Central memory CD8-positive, alpha-beta T cell (primary cell): ENCODE measurements at regions not wholly inside any gene's neighbourhood (a gene's known extent, or its start where the extent isn't known, plus 50 kb on each side); places are given as distances from the start of the nearest gene placed in this dataset.
"Not testable (repeated sequence)": the region's sequence is repeated elsewhere in the genome, so short reads cannot be mapped to it uniquely, and the experiment has no call there.

Source experiments
- ATAC-seq: fragments of 150-1000 bp; cut with Tn5 transposase; replicated peaks from 2 replicates; pipeline ENCODE4 v1.10.0; 2022; ENCODE audit warnings: mild to moderate bottlenecking, moderate FRiP score, moderate number of reproducible peaks; ENCODE audit not compliant: poor library complexity, severe bottlenecking; ENCODE audit errors: extremely low read depth
- DNase-seq, 2 donors: peaks; one replicate each; pipeline ENCODE4 v3.0.0; 2021; ENCODE audit warnings: low spot score in 2 of 2
- H3K27ac Mint-ChIP-seq: one replicate; pipeline ENCODE4 v1.8.0; 2022; ENCODE audit warnings: low read depth, mild to moderate bottlenecking, moderate library complexity, mixed read lengths
- H3K27me3 Mint-ChIP-seq: one replicate; pipeline ENCODE4 v1.8.0; 2022; ENCODE audit warnings: mixed read lengths
- H3K36me3 Mint-ChIP-seq: one replicate; pipeline ENCODE4 v1.8.0; 2022; ENCODE audit warnings: mild to moderate bottlenecking, moderate library complexity, mixed read lengths; ENCODE audit not compliant: insufficient read depth
- H3K4me1 Mint-ChIP-seq: one replicate; pipeline ENCODE4 v1.8.0; 2022; ENCODE audit warnings: mixed read lengths
- H3K4me3 Mint-ChIP-seq: one replicate; pipeline ENCODE4 v1.8.0; 2022; ENCODE audit warnings: mild to moderate bottlenecking, moderate library complexity, mixed read lengths
- H3K9me3 Mint-ChIP-seq: one replicate; pipeline ENCODE4 v1.8.0; 2022; ENCODE audit warnings: mixed read lengths

DNA sequence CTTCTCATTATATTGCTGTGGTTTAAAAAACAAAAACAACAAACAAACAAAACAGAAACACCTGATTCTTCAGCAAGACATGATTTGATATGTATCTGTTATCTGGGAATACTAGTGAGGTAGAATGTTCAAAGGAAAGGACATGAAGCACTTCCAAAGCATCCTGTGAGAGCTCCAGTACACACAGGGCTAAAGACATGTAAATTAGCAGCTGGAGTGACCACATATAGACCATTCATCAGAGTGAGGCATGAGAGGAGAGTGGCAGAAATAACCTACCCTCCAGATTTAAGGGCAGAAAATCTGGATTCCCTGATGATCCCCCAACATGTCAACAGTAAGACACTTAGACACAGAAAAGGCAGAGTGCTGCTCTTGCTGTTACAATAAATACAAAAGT lies 260.5 kb upstream of the CHRM3 start:
- Mint-ChIP-seq H3K4me3 (no peak overlapping the region), H3K36me3 (no peaks in the 10 kb centered on the region), H3K9me3 (peaks cover 22% of the 10 kb centered on the region), H3K27ac (no peak overlapping the region), H3K27me3 (no peaks in the 10 kb centered on the region), H3K4me1 (no peaks in the 10 kb centered on the region)
- DNase-seq (no peak), ATAC-seq (no peak)

DNA sequence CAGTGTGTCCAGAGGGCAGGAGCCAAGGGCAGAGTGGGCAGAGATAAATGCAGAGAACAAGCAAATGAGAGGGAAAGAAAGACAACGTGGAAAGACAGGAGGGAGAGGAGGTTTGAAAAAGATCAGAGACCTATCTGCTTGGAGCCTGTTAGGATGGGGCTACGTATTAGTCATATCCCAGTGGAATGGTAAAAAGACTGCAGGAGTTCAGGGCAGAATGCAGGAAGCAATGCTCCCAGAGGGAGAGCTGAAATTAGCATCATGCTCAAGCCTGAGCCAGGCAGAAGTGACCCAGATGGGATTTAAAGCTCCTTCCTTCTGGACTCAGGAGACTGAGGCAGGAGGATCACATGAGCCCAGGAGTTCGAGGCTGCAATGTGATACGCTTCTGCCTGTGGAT lies 261.3 kb upstream of the CHRM3 start:
- ATAC-seq: no peak
- Mint-ChIP-seq H3K4me1 (no peaks in the 10 kb centered on the region), H3K27ac (no peak overlapping the region), H3K27me3 (no peaks in the 10 kb centered on the region), H3K36me3 (no peaks in the 10 kb centered on the region), H3K4me3 (no peak overlapping the region), H3K9me3 (peaks cover 15% of the 10 kb centered on the region)
- no peak for DNase-seq

DNA sequence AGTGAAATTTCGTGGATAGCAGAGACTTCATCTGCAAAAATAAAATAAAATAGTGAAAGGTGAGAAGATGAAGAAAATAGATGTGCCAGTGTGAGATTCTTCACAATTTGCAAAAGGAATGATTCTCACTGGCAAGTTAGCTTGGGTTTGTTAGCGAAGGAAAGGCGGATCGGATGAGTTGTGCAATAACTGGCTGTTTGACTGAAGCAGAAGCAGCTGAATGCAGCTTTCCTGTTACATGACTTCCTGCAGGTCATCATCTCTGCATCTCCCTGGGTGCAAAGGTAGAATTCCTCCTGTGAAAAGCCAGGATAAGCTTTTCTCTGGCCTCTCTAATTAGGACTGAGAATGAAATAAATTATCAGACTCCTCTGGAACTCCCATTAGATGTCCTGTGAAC lies 263.1 kb upstream of the CHRM3 start:
- Mint-ChIP-seq H3K36me3 (no peaks in the 10 kb centered on the region), H3K4me1 (no peaks in the 10 kb centered on the region), H3K4me3 (no peak overlapping the region), H3K27me3 (no peaks in the 10 kb centered on the region), H3K27ac (no peak overlapping the region), H3K9me3 (peaks cover 25% of the 10 kb centered on the region)
- ATAC-seq: no peak
- no peak for DNase-seq

DNA sequence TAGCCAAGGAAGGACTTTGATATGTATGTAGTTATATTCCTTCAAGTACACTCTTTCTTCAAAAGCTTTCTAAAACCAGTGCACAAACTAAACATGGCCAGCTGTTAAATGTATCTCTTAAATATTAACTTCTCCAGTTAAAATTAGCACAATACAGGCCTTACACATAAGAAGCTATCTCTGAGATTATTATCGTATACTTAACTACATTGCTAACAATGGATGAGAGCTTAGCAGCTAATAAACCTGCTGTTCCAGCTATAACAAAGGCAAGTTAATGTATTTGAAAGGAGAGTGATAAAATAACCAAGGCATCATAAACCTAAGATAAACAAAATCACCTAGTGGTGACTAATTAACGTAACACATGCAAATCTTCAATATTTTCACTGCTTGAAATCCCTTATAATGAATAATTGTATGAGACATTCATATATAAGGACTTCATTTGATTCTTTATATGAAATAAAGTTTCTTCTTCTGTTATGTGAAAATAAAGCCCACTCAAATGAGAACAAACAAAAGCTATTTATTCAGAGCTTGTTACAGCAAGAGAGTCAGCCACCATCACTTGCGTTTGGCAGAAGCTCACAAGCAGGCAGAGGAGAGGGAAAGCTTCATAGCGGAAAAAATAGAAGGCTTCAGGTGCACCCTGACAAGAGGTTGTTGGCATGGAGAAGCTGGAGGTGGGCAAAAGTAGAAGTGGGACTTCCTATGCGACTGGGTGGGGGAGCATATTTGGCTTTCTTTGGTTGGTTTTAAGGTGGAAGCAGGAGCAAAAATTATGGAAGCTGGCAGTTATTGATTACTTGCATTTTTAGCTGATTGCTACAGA lies 274.1 kb upstream of the CHRM3 start:
- DNase-seq (no peak), ATAC-seq (no peak)
- Mint-ChIP-seq H3K4me1 (no peaks in the 10 kb centered on the region), H3K36me3 (peaks cover 3% of the 10 kb centered on the region), H3K27me3 (no peaks in the 10 kb centered on the region), H3K4me3 (no peak overlapping the region), H3K9me3 (peaks cover 12% of the 10 kb centered on the region), H3K27ac (no peak overlapping the region)

DNA sequence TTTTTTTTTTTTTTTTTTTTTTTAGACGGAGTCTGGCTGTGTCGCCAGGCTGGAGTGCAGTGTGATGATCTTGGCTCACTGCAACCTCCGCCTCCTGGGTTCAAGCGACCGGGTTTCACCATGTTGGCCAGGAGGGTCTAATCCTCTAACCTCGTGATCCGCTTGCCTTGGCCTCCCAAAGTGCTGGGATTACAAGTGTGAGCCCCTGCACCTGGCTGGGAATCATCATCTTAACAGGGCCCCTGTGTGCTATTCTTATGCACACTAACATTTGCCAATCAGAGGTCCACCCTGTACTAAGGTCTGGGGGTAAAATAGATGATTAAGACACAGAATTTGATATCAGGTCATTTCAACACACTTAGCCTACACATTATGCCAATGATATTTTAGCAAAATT lies 278.7 kb upstream of the CHRM3 start:
- H3K27me3 Mint-ChIP-seq: no peaks in the 10 kb centered on the region
- peaks cover 3% of the 10 kb centered on the region for H3K36me3 Mint-ChIP-seq
- peaks cover 52% of the 10 kb centered on the region for H3K9me3 Mint-ChIP-seq
- no peak overlapping the region for H3K4me3 Mint-ChIP-seq
- ATAC-seq (no peak), DNase-seq (no peak)
- no peak overlapping the region for H3K27ac Mint-ChIP-seq
- no peaks in the 10 kb centered on the region for H3K4me1 Mint-ChIP-seq

DNA sequence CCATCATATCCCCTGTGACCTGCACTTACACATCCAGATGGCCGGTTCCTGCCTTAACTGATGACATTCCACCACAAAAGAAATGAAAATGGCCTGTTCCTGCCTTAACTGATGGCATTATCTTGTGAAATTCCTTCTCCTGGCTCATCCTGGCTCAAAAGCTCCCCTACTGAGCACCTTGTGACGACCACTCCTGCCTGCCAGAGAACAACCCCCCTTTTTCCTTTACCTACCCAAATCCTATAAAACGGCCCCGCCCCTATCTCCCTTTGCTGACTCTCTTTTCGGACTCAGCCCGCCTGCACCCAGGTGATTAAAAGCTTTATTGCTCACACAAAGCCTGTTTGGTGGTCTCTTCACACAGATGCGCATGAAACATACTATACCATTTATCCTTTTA lies 279.7 kb upstream of the CHRM3 start:
- not testable (repeated sequence) for DNase-seq, ATAC-seq, H3K4me3 Mint-ChIP-seq, H3K27me3 Mint-ChIP-seq, H3K27ac Mint-ChIP-seq, H3K36me3 Mint-ChIP-seq, H3K4me1 Mint-ChIP-seq
- H3K9me3 Mint-ChIP-seq: peaks cover 62% of the 10 kb centered on the region

DNA sequence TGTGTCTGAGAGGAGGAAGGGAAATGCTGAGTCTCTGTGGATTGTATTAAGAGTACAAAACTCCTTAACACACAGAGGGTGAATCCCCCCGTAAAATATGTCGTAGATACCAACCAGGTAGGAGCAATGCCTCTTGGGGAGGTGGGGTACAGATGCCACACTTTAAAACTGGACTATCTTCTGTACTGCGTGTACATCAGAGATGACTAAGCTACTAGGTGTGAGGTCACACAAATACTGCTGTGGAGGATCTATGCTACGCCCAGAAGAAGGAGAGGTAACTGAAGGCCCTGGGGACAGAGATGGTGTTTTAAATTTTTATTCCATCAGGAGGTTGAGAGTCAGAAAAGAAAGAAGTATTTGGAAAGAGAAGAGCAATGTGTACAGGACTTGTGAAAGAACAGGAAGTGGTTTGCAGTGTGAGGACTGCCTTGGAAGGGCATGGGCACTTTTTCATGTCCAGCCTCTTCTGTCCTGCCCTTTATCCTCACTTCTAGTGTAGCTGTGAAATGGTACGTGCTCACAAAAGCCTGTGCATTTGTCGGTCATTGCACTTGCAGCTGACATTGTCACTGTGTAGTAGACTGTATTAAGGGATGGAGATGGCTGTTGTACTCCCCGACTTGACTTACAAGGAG lies 287.8 kb upstream of the CHRM3 start:
- Mint-ChIP-seq H3K27ac (no peak overlapping the region), H3K9me3 (peaks cover 44% of the 10 kb centered on the region), H3K4me3 (no peak overlapping the region), H3K4me1 (no peaks in the 10 kb centered on the region), H3K36me3 (peaks cover 2% of the 10 kb centered on the region), H3K27me3 (no peaks in the 10 kb centered on the region)
- ATAC-seq: no peak
- no peak for DNase-seq

DNA sequence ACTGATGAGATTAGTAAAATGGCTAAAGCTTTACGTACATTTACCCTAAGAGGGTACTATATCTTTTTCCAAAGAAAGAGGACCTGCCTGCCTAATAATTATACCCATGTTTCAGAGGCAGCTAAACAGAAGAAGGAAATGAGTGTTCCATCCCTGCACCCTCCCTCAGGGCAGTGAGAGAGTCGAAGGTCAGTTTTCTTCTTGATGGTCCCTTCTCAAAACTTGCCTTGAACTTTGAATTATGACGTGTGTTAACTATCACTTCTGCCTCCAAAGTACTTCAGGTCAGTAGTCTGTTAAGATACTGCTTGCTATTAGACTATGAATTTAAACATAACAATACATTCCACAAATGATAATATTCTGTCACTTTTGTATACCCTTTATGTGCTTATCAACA lies 294.8 kb upstream of the CHRM3 start:
- Mint-ChIP-seq H3K4me1 (no peaks in the 10 kb centered on the region), H3K4me3 (no peak overlapping the region), H3K9me3 (peaks cover 19% of the 10 kb centered on the region), H3K27me3 (no peaks in the 10 kb centered on the region), H3K27ac (no peak overlapping the region), H3K36me3 (peaks cover 2% of the 10 kb centered on the region)
- ATAC-seq: no peak
- no peak for DNase-seq

DNA sequence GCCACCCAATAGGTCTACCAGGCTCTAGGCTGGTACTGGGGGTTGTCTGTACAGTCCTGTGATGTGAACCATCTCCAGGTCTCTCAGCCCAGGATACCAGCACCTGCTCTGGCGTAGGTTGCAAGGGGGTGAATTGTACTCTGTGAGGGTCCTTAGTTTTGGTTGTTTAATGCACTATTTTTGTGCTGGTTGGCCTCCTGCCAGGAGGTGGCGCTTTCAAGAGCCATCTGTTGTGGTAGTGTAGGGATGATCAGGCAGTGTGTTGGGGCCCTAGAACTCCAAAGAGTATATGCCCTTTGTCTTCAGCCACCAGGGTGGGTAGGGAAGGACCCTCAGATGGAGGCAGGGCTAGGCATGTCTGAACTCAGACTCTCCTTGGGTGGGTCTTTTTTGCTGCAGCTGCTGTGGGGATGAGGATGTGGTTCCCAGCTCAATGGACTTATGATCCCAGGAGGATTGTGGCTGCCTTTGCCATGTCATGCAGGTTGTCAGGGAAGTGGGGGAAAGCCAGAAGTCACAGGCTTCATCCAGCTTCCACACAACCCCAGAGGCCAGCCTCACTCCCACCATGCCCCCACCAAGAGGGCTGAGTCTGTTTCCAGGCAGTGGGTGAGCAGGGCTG lies 301.8 kb upstream of the CHRM3 start:
- H3K4me3 Mint-ChIP-seq: no peak overlapping the region
- no peaks in the 10 kb centered on the region for H3K4me1 Mint-ChIP-seq
- no peak for DNase-seq

DNA sequence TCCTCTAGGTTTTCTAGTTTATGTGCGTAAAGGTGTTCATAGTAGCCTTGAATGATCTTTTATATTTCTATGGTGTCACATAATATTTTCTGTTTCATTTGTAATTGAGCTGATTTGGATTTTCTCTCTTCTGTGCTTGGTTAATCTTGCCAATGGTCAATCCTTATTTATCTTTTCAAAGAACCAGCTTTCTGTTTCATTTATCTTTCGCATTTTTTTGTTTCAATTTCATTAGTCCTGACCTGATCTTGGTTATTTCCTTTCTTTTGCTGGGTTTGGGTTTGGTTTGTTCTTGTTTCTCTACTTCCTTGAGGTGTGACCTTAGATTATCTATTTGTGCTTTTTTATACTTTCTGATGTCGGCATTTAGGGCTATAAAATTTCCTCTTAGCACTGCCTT lies 304.4 kb upstream of the CHRM3 start:
- not testable (repeated sequence) for H3K4me3 Mint-ChIP-seq, DNase-seq, H3K27me3 Mint-ChIP-seq, H3K4me1 Mint-ChIP-seq, ATAC-seq, H3K36me3 Mint-ChIP-seq, H3K27ac Mint-ChIP-seq
- peaks cover 25% of the 10 kb centered on the region for H3K9me3 Mint-ChIP-seq

More for the DNA sequence above, 301.8 kb upstream of the CHRM3 start:
- no peaks in the 10 kb centered on the region for H3K36me3 Mint-ChIP-seq
- ATAC-seq: no peak
- H3K9me3 Mint-ChIP-seq: peaks cover 20% of the 10 kb centered on the region
- H3K27me3 Mint-ChIP-seq: no peaks in the 10 kb centered on the region
- H3K27ac Mint-ChIP-seq: no peak overlapping the region

DNA sequence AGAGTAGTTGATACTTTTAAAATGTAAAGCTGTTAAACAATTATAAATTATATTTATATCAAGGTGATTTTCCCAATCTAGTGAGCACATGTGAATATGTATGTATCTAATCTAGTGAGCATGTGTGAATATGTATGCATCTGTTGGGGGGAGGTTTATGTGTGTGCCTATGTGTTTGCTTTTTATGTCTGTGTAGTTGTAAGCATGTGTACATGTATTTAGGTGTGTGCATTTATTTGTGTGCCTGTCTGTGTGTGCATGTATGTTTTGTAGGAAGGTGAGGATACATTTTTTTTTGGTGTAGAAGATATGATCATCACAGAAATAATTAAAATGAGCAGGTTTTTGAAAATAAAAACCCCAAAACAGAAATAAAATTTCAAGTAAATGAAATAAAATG lies 318.9 kb upstream of the CHRM3 start:
- no peak overlapping the region for H3K4me3 Mint-ChIP-seq
- H3K27ac Mint-ChIP-seq: no peak overlapping the region
- no peaks in the 10 kb centered on the region for H3K27me3 Mint-ChIP-seq
- DNase-seq: no peak
- H3K36me3 Mint-ChIP-seq: no peaks in the 10 kb centered on the region
- no peak for ATAC-seq
- H3K4me1 Mint-ChIP-seq: no peaks in the 10 kb centered on the region
- peaks cover 6% of the 10 kb centered on the region for H3K9me3 Mint-ChIP-seq

DNA sequence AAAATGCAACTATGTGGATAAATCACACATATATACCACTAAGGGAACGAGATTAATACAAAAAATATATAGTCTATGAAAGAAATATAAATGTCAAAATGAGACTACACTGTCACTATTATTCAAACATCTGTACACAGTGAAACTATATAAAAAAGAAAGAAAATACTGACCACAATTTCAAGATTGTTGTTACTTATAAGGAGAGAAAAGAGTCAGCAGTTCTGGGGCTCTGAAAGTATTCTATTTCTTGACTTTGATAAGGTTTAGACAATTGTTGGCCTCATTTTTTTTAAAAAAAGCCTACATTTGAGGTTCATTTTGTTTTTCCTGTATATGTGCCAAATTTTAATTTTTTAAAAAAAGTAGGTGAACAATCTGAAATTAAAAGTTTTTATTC lies 319.3 kb upstream of the CHRM3 start:
- DNase-seq (no peak), ATAC-seq (no peak)
- H3K4me3 Mint-ChIP-seq: no peak overlapping the region
- no peak overlapping the region for H3K27ac Mint-ChIP-seq
- no peaks in the 10 kb centered on the region for H3K4me1 Mint-ChIP-seq
- peaks cover 6% of the 10 kb centered on the region for H3K9me3 Mint-ChIP-seq
- no peaks in the 10 kb centered on the region for H3K36me3 Mint-ChIP-seq
- no peaks in the 10 kb centered on the region for H3K27me3 Mint-ChIP-seq

DNA sequence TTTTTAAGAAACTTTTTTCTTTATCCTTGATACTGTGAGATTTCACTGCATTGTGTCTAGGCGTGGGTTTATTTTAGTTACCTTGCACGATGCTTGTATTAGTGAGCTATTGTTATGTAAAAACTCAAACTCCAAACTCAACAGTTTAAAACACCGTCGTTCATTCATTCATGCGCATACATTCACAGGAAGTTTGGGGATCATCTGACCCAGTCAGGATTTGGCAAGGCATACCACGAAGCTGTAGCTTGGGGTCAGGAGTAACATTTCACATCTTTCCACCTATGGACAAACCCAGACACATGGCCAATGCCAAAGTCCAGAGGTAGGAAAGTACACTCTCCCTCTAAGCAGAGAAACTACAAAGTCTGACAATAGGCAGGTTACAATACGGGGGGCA lies 324.6 kb upstream of the CHRM3 start:
- no peak overlapping the region for H3K4me3 Mint-ChIP-seq
- ATAC-seq: no peak
- H3K27me3 Mint-ChIP-seq: no peaks in the 10 kb centered on the region
- no peak overlapping the region for H3K27ac Mint-ChIP-seq
- no peaks in the 10 kb centered on the region for H3K36me3 Mint-ChIP-seq
- H3K9me3 Mint-ChIP-seq: peaks cover 11% of the 10 kb centered on the region
- DNase-seq: no peak
- H3K4me1 Mint-ChIP-seq: no peaks in the 10 kb centered on the region
